Fibroblast of upper back skin (primary cell): ENCODE measurements at regions not wholly inside any gene's neighbourhood (a gene's known extent, or its start where the extent isn't known, plus 50 kb on each side); places are given as distances from the start of the nearest gene placed in this dataset.
A peak's percentile ranks its signal among the peaks of the same experiment; 100 is the strongest.

ENCODE experiments used
- DNase-seq: peaks from one replicate; pipeline ENCODE4 v3.0.0-alpha.2; 2013

GRCh38 chr13:64000321-64000720 is 2584.7 kb upstream of the PCDH20 start:
- no peak for DNase-seq

GRCh38 chr13:63999614-64000305 is 2584.1 kb upstream of the PCDH20 start:
- no peak for DNase-seq

GRCh38 chr13:63983366-63983765 is 2567.7 kb upstream of the PCDH20 start:
- DNase-seq: no peak

- no peak for DNase-seq
Observed at GRCh38 chr13:63979951-63980350, 2564.3 kb upstream of the PCDH20 start.

GRCh38 chr13:63972328-63972727 is 2556.7 kb upstream of the PCDH20 start:
- no peak for DNase-seq

- no peak for DNase-seq
Observed at GRCh38 chr13:63954683-63955082, 2539.0 kb upstream of the PCDH20 start.

GRCh38 chr13:63948045-63948444 is 2532.4 kb upstream of the PCDH20 start:
- DNase-seq: no peak

GRCh38 chr13:63944911-63945310 is 2529.3 kb upstream of the PCDH20 start:
- no peak for DNase-seq

GRCh38 chr13:63942372-63942771 is 2526.7 kb upstream of the PCDH20 start:
- DNase-seq: peak; percentile 4

GRCh38 chr13:63938851-63939250 is 2523.2 kb upstream of the PCDH20 start:
- DNase-seq: no peak

- no peak for DNase-seq
Observed at GRCh38 chr13:63910511-63910910, 2494.9 kb upstream of the PCDH20 start.

GRCh38 chr13:63909726-63910375 is 2494.2 kb upstream of the PCDH20 start:
- no peak for DNase-seq

GRCh38 chr13:63902141-63902540 is 2486.5 kb upstream of the PCDH20 start:
- DNase-seq: no peak

- DNase-seq: no peak
Observed at GRCh38 chr13:63901630-63902029, 2486.0 kb upstream of the PCDH20 start.

GRCh38 chr13:63900406-63900805 is 2484.8 kb upstream of the PCDH20 start:
- no peak for DNase-seq

- DNase-seq: no peak
Observed at GRCh38 chr13:63896321-63896720, 2480.7 kb upstream of the PCDH20 start.

GRCh38 chr13:63882052-63882451 is 2466.4 kb upstream of the PCDH20 start:
- DNase-seq: no peak

GRCh38 chr13:63880705-63881104 is 2465.1 kb upstream of the PCDH20 start:
- DNase-seq: no peak

- no peak for DNase-seq
Observed at GRCh38 chr13:63873936-63874335, 2458.3 kb upstream of the PCDH20 start.

- DNase-seq: peak; percentile 22
Observed at GRCh38 chr13:63864171-63864902, 2448.7 kb upstream of the PCDH20 start.

GRCh38 chr13:63855457-63856118 is 2439.9 kb upstream of the PCDH20 start:
- DNase-seq: no peak

- no peak for DNase-seq
Observed at GRCh38 chr13:63853816-63854215, 2438.2 kb upstream of the PCDH20 start.

GRCh38 chr13:63851526-63851925 is 2435.9 kb upstream of the PCDH20 start:
- no peak for DNase-seq
